Vagina (tissue), 2 donors: ENCODE measurements at regions not wholly inside any gene's neighbourhood (a gene's known extent, or its start where the extent isn't known, plus 50 kb on each side); places are given as distances from the start of the nearest gene placed in this dataset.

ENCODE experiments used
- DNase-seq, 2 donors: peaks; one replicate each; pipeline ENCODE4 v3.0.0-alpha.2; 2017; ENCODE audit errors: extremely low spot score in 2 of 2
- H3K27ac ChIP-seq: fragments of 200-600 bp; sonication (generic); one replicate; pipeline ENCODE4 v1.5.1; 2019
- H3K27me3 ChIP-seq: fragments of 200-600 bp; sonication (generic); one replicate; pipeline ENCODE4 v1.5.1; 2019
- H3K36me3 ChIP-seq, 2 donors: fragments of 200-600 bp; sonication (generic); one replicate each; pipeline ENCODE4 v1.5.1; 2017 to 2019
- H3K4me1 ChIP-seq: fragments of 200-600 bp; sonication (generic); one replicate; pipeline ENCODE4 v1.5.1; 2019
- H3K4me3 ChIP-seq, 2 donors: fragments of 200-600 bp; sonication (generic); 1 replicate in 1 of 2; 2 replicates in 1 of 2; pipeline ENCODE4 v1.5.1; 2016 to 2019
- H3K9me3 ChIP-seq: fragments of 200-600 bp; sonication (generic); one replicate; pipeline ENCODE4 v1.5.1; 2019
- POLR2A ChIP-seq, 2 donors: fragments of 450-650 bp; IDR thresholded peaks; one replicate each; pipeline ENCODE4 v1.6.1; 2017; ENCODE audit warnings: antibody characterized with exemption in 2 of 2, mild to moderate bottlenecking in 2 of 2, moderate library complexity in 2 of 2
- POLR2AphosphoS5 ChIP-seq, 2 donors: sonication (generic); formaldehyde crosslinking; IDR thresholded peaks; one replicate each; pipeline ENCODE4 v1.9.0; 2017; ENCODE audit warnings: antibody characterized with exemption in 2 of 2, mild to moderate bottlenecking in 2 of 2, low read depth in 1 of 2; ENCODE audit not compliant: insufficient read depth in 1 of 2
- intact Hi-C: fragments of 100-400 bp; cut with DNase I; formaldehyde crosslinking; loops from one replicate; pipeline ENCODE4 v1.15.1; 2023
- TF ChIP-seq, protein P1 (sequence below), 3 experiments: fragments of 450-650 bp in 2 of 3; fragments of 200-600 bp in 1 of 3; sonication (generic) in 1 of 3; IDR thresholded peaks; one replicate each; pipeline ENCODE4 v1.5.1; 2017 to 2019; ENCODE audit warnings: antibody characterized with exemption in 3 of 3, mild to moderate bottlenecking in 2 of 3, moderate library complexity in 2 of 3

DNA sequence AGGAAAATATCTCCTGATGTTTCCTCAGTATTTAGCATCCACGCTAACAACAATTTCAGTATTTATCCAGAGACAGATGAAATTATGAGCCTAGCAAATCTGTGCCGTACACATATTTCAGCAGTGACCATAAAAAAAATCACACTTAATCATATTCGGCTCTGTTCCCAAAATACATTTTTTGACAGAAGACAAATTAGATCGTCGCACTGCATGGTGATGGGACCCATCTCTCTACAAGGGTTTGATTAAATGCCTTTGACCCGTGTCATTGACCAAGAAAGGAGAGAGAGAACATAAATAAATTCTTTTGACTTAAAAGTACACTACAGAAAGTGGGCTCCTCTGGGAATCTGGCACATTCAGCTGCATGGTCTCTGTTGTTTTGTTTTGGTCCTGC, 215.3 kb upstream of the SEMA6D start:
- TF ChIP-seq, protein P1, sequence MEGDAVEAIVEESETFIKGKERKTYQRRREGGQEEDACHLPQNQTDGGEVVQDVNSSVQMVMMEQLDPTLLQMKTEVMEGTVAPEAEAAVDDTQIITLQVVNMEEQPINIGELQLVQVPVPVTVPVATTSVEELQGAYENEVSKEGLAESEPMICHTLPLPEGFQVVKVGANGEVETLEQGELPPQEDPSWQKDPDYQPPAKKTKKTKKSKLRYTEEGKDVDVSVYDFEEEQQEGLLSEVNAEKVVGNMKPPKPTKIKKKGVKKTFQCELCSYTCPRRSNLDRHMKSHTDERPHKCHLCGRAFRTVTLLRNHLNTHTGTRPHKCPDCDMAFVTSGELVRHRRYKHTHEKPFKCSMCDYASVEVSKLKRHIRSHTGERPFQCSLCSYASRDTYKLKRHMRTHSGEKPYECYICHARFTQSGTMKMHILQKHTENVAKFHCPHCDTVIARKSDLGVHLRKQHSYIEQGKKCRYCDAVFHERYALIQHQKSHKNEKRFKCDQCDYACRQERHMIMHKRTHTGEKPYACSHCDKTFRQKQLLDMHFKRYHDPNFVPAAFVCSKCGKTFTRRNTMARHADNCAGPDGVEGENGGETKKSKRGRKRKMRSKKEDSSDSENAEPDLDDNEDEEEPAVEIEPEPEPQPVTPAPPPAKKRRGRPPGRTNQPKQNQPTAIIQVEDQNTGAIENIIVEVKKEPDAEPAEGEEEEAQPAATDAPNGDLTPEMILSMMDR (IDR thresholded peaks at IDR 0.05) = no peak
- TF ChIP-seq POLR2A (IDR thresholded peaks at IDR 0.05) = no peak
- no peak for TF ChIP-seq POLR2AphosphoS5 (IDR thresholded peaks at IDR 0.05; ENCODE audit: insufficient read depth in 1 of 2, low read depth in 1 of 2)
- H3K27me3 ChIP-seq = no peaks in the 10 kb centered on the region
- H3K36me3 ChIP-seq = no peaks in the 10 kb centered on the region
- no peak overlapping the region for H3K4me3 ChIP-seq
- no peaks in the 10 kb centered on the region for H3K9me3 ChIP-seq
- intact Hi-C loops = no loop called here
- H3K4me1 ChIP-seq = no peaks in the 10 kb centered on the region
- no peak overlapping the region for H3K27ac ChIP-seq
- DNase-seq = no peak

DNA sequence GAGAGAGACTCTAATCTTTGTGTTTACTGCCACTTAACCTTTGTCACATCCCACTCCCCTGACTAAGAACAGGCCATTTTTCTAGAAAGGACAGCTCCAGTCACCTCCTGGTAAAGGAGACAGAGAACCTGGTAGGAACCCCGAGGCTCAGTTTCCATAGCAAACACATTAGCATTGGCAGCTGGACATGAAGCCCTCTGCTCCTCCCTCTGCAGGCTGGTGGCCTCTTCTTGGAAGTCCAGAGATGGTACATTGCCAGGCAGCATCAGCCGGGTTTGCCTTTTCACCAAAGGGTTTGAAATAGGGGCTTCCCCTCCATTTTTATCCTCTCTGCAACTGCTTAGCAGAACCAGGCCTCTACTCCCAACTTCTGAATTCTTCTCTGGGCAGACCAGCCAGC, 213.4 kb upstream of the SEMA6D start:
- Histone ChIP-seq H3K4me3 (no peak overlapping the region), H3K27ac (no peak overlapping the region), H3K36me3 (no peaks in the 10 kb centered on the region), H3K9me3 (no peaks in the 10 kb centered on the region), H3K4me1 (no peaks in the 10 kb centered on the region), H3K27me3 (no peaks in the 10 kb centered on the region)
- intact Hi-C loops = no loop called here
- no peak for DNase-seq
- TF ChIP-seq, protein P1 (IDR thresholded peaks at IDR 0.05) = no peak
- TF ChIP-seq POLR2AphosphoS5 (IDR thresholded peaks at IDR 0.05; ENCODE audit: insufficient read depth in 1 of 2, low read depth in 1 of 2) = no peak
- TF ChIP-seq POLR2A (IDR thresholded peaks at IDR 0.05) = no peak

DNA sequence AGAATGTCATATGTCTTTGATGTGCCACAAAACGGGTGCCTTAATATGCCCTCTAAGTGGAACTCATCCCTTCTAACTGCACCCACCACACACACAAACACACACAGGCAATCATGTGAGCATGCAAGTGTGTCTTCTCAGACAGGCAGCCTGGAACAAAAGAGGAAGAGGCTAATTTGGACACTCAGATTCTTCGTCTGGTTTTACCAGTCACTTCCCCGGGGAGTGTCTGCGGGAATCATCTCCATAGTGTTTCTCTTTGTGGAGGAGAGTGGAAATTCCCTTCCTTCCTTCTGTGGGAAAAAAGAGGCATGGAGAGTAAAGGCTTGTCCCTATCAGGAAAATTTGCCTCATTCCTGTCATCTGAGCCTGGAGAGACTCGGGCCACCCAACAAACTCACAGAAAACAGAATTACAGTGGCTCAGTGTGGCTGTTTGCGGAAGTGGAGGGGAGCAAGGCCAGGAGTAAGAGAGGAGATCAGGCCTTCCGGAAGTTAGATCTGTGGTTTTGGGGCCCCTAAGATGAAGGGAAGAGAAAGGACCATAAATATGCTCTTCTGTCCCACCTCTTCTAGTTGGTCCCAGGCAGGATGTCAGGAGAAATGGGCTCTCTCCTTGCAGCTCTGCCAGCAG, 212.6 kb upstream of the SEMA6D start:
- Histone ChIP-seq H3K4me3 (no peak overlapping the region), H3K4me1 (no peaks in the 10 kb centered on the region), H3K27ac (no peak overlapping the region), H3K27me3 (no peaks in the 10 kb centered on the region), H3K9me3 (no peaks in the 10 kb centered on the region), H3K36me3 (no peaks in the 10 kb centered on the region)
- no peak for DNase-seq
- intact Hi-C loops = no loop called here
- TF ChIP-seq POLR2A (IDR thresholded peaks at IDR 0.05) = no peak
- no peak for TF ChIP-seq POLR2AphosphoS5 (IDR thresholded peaks at IDR 0.05; ENCODE audit: insufficient read depth in 1 of 2, low read depth in 1 of 2)
- TF ChIP-seq, protein P1 (IDR thresholded peaks at IDR 0.05) = no peak

DNA sequence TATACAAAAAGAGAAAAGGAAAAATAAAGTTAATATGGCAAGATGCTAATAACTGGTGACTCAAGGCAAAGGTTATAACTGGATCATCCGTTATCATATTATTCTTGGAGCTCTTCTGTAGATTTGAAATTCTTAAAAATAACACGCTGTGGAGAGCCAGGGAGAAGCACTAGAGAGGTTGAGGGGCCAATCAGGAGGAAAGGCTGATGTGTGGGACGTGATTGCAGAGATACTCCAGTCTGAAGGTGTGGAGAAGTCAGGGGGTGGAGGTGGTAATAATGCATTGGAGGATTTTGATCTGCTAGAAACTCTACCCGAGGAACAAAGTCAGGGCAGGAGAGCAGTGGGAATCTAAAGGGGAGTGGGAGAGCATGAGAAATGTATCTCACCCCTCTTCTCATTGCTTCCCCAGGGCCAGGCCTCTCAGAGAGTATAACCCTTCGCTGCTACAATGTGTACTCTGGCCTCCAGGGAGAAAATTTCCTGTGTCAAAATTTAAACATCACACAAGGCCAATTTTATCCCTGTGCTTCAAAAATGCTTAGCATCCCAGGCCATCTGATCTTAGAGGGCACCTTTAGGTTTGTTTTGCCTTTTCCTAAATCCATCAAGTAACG, 211.5 kb upstream of the SEMA6D start:
- Histone ChIP-seq H3K4me1 (no peaks in the 10 kb centered on the region), H3K27ac (no peak overlapping the region), H3K4me3 (no peak overlapping the region), H3K36me3 (no peaks in the 10 kb centered on the region), H3K9me3 (no peaks in the 10 kb centered on the region), H3K27me3 (no peaks in the 10 kb centered on the region)
- intact Hi-C loops = no loop called here
- TF ChIP-seq POLR2A (IDR thresholded peaks at IDR 0.05) = no peak
- no peak for TF ChIP-seq POLR2AphosphoS5 (IDR thresholded peaks at IDR 0.05; ENCODE audit: insufficient read depth in 1 of 2, low read depth in 1 of 2)
- TF ChIP-seq, protein P1 (IDR thresholded peaks at IDR 0.05) = no peak
- no peak for DNase-seq
